Neutrophil (primary cell): ENCODE measurements at regions not wholly inside any gene's neighbourhood (a gene's known extent, or its start where the extent isn't known, plus 50 kb on each side); places are given as distances from the start of the nearest gene placed in this dataset.
A peak's percentile ranks its signal among the peaks of the same experiment; 100 is the strongest.

ENCODE experiments used
- H3K27ac ChIP-seq: fragments of 200-600 bp; sonication (generic); 2 replicates; pipeline ENCODE4 v1.5.1; 2016; ENCODE audit warnings: mild to moderate bottlenecking, moderate library complexity
- H3K27me3 ChIP-seq: fragments of 200-600 bp; sonication (generic); 2 replicates; pipeline ENCODE4 v1.6.0; 2016; ENCODE audit warnings: mild to moderate bottlenecking
- H3K36me3 ChIP-seq: fragments of 200-600 bp; sonication (generic); 2 replicates; pipeline ENCODE4 v1.5.1; 2017
- H3K4me1 ChIP-seq, 2 experiments: fragments of 200-600 bp in 1 of 2; sonication (generic) in 1 of 2; 1 replicate in 1 of 2; 2 replicates in 1 of 2; pipeline versions ENCODE4 v1.5.1 to v1.6.1; 2013 to 2016; ENCODE audit warnings: low read depth in 1 of 2, low read length in 1 of 2, mild to moderate bottlenecking in 1 of 2, moderate library complexity in 1 of 2; ENCODE audit not compliant: control insufficient read depth in 1 of 2, insufficient read depth in 1 of 2
- H3K4me3 ChIP-seq, 2 experiments: fragments of 200-600 bp in 1 of 2; sonication (generic) in 1 of 2; 1 replicate in 1 of 2; 2 replicates in 1 of 2; pipeline ENCODE4 v1.5.1; 2013 to 2016; ENCODE audit warnings: low read depth in 1 of 2, low read length in 1 of 2, mild to moderate bottlenecking in 1 of 2, moderate library complexity in 1 of 2
- H3K9me3 ChIP-seq: fragments of 200-600 bp; sonication (generic); 2 replicates; pipeline ENCODE4 v1.5.1; 2016
- CTCF ChIP-seq: fragments of 200-600 bp; sonication (generic); IDR thresholded peaks from 2 replicates; pipeline ENCODE4 v1.5.1; 2016; ENCODE audit warnings: antibody characterized with exemption

DNA sequence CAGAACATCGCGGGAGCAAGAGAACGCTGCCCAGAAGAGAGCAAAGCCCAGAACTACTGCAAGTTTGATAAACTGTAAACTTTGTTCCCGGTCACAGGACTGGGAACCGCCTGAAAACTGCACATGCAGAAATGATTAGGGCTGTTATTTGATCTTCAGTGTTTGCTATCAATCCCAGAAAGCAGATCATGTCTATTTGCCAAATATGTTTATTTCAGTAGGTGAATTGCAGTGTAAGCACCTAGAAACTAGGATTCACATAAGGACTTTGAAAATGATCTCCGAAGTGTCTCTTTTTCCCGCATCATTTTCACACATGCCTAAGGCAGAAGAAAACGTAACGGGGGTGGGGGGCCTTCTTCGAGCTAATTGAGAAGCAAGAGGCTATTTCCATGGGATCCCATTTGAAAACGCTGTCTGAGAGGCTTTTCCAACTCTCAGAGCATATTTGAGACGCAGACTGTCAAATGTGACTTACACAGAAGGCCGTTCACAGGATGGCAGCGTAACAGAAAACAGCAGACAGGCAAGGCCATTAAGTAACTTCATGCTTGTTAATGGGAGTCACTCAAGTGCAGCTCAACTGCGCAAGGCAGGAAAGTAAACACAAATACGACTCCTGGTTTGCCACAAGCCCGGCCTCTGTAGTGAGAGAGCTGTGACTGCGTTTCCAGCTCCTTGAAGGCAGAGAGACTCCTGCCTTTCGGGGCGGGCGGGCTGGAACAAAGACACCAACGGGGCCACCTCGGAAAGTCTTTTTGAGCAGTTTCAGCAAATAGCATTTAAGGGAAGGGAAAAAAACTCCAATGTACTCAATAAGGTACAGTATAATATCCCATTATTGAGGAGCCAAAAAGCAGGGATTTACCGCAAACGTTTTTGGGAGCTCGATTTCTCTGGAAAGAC, 144.7 kb upstream of the ZNF217 start:
- TF ChIP-seq CTCF, result no peak
- Histone ChIP-seq H3K9me3 (no peaks in the 10 kb centered on the region), H3K36me3 (no peaks in the 10 kb centered on the region), H3K27me3 (no peaks in the 10 kb centered on the region), H3K4me1 (peaks cover 47 to 52% of the 10 kb centered on the region in 2 experiments), H3K4me3 (no peak overlapping the region), H3K27ac (peak overlapping the region; percentile 71)

DNA sequence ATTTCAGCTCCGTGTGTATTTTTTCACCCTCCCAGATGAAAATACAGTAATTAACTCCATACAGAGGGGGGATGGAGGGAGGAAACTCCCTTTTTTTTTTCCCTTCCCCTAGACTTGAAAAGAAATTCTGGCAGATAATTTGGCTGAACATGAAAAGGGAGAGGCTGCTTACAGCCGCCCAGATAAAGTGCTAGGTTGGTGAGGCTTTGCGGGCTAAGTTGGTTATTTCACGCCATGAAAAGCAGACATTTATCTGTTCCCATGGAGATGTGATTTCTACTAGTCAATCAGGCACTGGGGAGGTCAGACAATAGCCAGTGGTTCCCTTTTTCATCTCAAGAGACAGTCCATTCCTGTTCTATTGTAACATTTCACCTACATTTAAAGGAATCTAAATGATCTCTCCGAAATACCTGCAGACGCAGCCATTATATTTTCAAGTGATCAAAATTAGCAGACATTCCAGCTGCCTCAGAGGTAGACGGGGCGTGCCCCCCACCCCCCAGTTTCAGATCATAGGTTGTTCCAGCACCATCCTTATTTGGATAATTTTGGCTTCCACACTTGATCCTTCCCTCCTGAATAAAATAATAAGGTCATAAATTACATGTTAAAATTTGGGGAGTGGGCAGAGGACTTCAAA, 143.9 kb upstream of the ZNF217 start:
- H3K27ac ChIP-seq, result peak overlapping the region; percentile 71
- no peaks in the 10 kb centered on the region for H3K36me3 ChIP-seq
- no peaks in the 10 kb centered on the region for H3K27me3 ChIP-seq
- H3K9me3 ChIP-seq, result no peaks in the 10 kb centered on the region
- peaks cover 47 to 52% of the 10 kb centered on the region in 2 experiments for H3K4me1 ChIP-seq
- TF ChIP-seq CTCF, result no peak
- H3K4me3 ChIP-seq, result no peak overlapping the region

DNA sequence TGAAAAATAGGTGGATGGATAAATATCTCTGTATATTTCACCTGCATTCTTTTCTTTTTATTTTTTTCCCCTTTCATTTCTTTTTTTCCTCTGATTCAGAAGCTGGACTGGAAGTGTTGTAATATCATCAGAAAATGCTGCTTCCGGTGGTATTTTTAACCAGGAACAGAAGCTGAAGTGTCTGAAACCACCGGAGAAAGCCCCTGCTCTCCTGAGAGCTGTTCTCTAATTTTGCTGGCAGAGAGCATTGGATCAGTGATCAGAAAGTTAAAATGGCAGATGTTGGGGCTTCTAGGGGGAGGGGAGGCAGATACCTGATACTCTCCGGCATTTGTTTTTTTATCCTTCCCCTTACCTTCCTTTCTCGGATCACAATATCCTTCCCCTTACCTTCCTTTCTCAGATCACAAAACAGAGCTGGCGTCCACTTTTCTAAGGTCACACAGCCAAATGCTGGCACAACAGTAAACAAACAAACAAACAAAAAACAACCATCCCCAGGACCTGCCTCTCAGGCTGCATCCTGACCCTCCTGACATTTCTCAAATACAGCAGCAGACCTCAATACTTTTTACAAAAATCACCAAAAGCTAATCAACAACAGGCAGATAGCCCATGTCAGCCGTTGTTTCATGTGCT, 143.2 kb upstream of the ZNF217 start:
- Histone ChIP-seq H3K4me1 (peaks cover 47 to 52% of the 10 kb centered on the region in 2 experiments), H3K9me3 (no peaks in the 10 kb centered on the region), H3K4me3 (peak overlapping the region in 1 of 2 experiments; percentile 29), H3K36me3 (no peaks in the 10 kb centered on the region), H3K27ac (peak overlapping the region; percentile 71), H3K27me3 (no peaks in the 10 kb centered on the region)
- TF ChIP-seq CTCF, result no peak

DNA sequence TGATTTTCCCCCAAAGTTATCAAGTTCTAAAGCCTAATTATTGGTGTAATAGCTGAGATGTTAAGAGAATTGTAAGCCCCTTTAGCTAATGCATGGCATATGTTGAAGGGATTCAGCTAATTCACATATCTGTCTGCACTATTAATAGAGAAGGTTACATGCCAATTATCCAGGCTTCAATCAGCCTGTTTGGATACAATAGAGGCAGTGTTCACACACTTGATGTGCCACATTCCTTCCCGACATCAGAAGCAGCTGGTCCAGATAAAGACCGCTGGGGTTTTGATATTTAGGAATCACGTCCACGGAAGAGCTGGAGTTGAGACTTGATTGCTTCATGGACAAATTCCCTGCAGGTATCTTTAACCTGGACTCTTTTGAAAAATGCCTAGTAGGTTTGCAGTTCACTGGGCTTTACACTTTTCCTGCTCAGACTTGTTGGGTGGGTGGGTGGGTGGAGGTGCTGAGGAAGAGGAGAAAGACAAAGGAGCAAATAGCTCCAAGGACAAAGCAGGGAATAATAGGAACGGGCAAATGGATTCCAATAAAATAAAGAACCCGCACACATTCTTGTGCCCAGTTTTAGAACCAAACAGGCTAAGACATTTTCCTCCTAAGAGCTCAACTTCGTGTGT, 142.6 kb upstream of the ZNF217 start:
- Histone ChIP-seq H3K9me3 (no peaks in the 10 kb centered on the region), H3K4me3 (peak overlapping the region in 1 of 2 experiments; percentile 29), H3K27me3 (no peaks in the 10 kb centered on the region), H3K27ac (peak overlapping the region; percentile 71), H3K36me3 (no peaks in the 10 kb centered on the region), H3K4me1 (peaks cover 41 to 47% of the 10 kb centered on the region in 2 experiments)
- no peak for TF ChIP-seq CTCF

DNA sequence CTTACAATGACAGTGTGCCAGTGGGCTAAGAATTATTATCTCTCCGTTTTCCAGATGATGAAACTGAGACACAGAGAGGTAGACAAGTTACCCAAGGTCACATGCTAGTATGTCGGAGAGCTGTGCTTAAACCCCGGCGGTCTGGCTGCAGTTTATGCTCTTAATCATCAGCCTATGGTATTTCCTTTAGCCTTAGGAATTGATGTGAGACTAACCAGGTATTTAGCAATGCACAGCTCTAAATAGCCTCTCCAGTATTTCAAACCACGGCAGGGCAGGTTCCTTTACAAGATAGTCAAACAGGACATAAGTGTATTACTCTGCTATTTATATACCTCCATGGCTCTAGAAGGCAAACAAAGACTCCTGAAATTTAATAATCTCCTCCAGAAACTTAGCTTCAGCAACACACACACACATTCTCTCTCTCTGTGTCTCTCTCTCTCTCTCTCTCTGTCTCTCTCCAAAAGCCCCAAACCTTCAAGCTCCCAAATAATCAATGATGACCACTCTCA, 142.0 kb upstream of the ZNF217 start:
- H3K9me3 ChIP-seq, result no peaks in the 10 kb centered on the region
- no peak for TF ChIP-seq CTCF
- H3K36me3 ChIP-seq, result no peaks in the 10 kb centered on the region
- H3K27ac ChIP-seq, result peak overlapping the region; percentile 18
- H3K27me3 ChIP-seq, result no peaks in the 10 kb centered on the region
- H3K4me3 ChIP-seq, result no peak overlapping the region
- H3K4me1 ChIP-seq, result peaks cover 34 to 40% of the 10 kb centered on the region in 2 experiments
